ENCODE measurements at regions not wholly inside any gene's neighbourhood (a gene's known extent, or its start where the extent isn't known, plus 50 kb on each side); places are given as distances from the start of the nearest gene placed in this dataset.

DNA sequence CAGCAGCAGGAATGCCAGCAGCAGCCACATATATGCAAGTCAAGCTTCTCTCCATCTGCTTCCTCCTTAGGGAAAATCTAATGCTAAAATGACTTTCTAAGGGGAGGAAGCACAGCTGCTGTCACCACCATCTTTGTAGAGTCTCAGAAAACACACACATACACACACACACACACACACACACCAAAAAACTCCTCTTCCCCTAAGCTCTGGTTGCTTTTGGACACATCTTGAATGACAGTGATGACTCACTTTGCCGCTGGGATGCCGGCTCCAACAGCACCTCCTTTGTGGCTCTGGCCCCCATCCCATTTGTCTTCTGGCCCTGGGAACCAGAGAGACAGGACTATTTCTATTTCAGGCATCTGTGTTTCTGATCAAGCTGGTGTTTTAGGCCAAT is 124.8 kb upstream of the GOLIM4 start:
- ATAC-seq (no peak), DNase-seq (ENCODE audit: low spot score) (peak; percentile 3)
- Histone ChIP-seq H3K9me2 (ENCODE audit: insufficient read depth) (no peaks in the 10 kb centered on the region; the same call in 1 of the 2 replicates), H3K36me3 (ENCODE audit: insufficient read depth) (no peaks in the 10 kb centered on the region), H3K4me1 (ENCODE audit: insufficient read depth) (no peaks in the 10 kb centered on the region; the same call in 1 of the 2 replicates), H3F3A (replicated peaks; ENCODE audit: low read depth) (no peaks in the 10 kb centered on the region), H3K4me2 (no peak overlapping the region), H4K20me1 (replicated peaks; ENCODE audit: insufficient read depth) (no peaks in the 10 kb centered on the region), H3K27me3 (ENCODE audit: insufficient read depth) (no peaks in the 10 kb centered on the region), H3K27ac (ENCODE audit: low read depth) (no peak overlapping the region), H2AFZ (peak overlapping the region; percentile 43; the same call in 1 of the 2 replicates), H3K79me2 (replicated peaks; ENCODE audit: insufficient read depth) (no peaks in the 10 kb centered on the region), H3K4me3 (no peak overlapping the region)
- Mint-ChIP-seq H3K27me3 (ENCODE audit: insufficient read depth, low read depth, poor library complexity) (no peaks in the 10 kb centered on the region), H3K27ac (no peak overlapping the region), H3K9me3 (no peaks in the 10 kb centered on the region), H3K4me3 (no peak overlapping the region), H3K4me1 (peaks cover 20% of the 10 kb centered on the region), H3K36me3 (ENCODE audit: low read depth) (no peaks in the 10 kb centered on the region)
- TF ChIP-seq STAT1 (IDR thresholded peaks at IDR 0.05; ENCODE audit: unreplicated experiment) (no peak), ZNF114 (CRISPR knock-in tag; IDR thresholded peaks at IDR 0.05) (no peak), ZNF331 (CRISPR knock-in tag; IDR thresholded peaks at IDR 0.05; ENCODE audit: low read depth) (no peak)

- Histone ChIP-seq H3K4me3 (no peak overlapping the region), H4K20me1 (replicated peaks; ENCODE audit: insufficient read depth) (no peaks in the 10 kb centered on the region), H3K4me1 (ENCODE audit: insufficient read depth) (no peaks in the 10 kb centered on the region; the same call in 1 of the 2 replicates), H3K36me3 (ENCODE audit: insufficient read depth) (no peaks in the 10 kb centered on the region), H3K27ac (ENCODE audit: low read depth) (no peak overlapping the region), H3K79me2 (replicated peaks; ENCODE audit: insufficient read depth) (no peaks in the 10 kb centered on the region), H3K27me3 (ENCODE audit: insufficient read depth) (no peaks in the 10 kb centered on the region), H2AFZ (0 out of 2 replicates have a peak overlapping the region, but pooled peaks have one; percentile 24), H3F3A (replicated peaks; ENCODE audit: low read depth) (no peaks in the 10 kb centered on the region), H3K9me2 (ENCODE audit: insufficient read depth) (no peaks in the 10 kb centered on the region; the same call in 1 of the 2 replicates), H3K4me2 (no peak overlapping the region)
- no peak overlapping the region for H3K4me3 Mint-ChIP-seq
- H3K4me1 Mint-ChIP-seq = peaks cover 20% of the 10 kb centered on the region
- H3K27ac Mint-ChIP-seq = no peak overlapping the region
- no peaks in the 10 kb centered on the region for H3K27me3 Mint-ChIP-seq (ENCODE audit: insufficient read depth, low read depth, poor library complexity)
- H3K9me3 Mint-ChIP-seq = no peaks in the 10 kb centered on the region
- DNase-seq (ENCODE audit: low spot score) (no peak), ATAC-seq (no peak)
- no peaks in the 10 kb centered on the region for H3K36me3 Mint-ChIP-seq (ENCODE audit: low read depth)
- TF ChIP-seq ZNF114 (CRISPR knock-in tag; IDR thresholded peaks at IDR 0.05) (no peak), ZNF462 (CRISPR knock-in tag; IDR thresholded peaks at IDR 0.05) (no peak), EZH2 (IDR thresholded peaks at IDR 0.05; ENCODE audit: low read depth, unreplicated experiment) (no peak), EZH2phosphoT487 (IDR thresholded peaks at IDR 0.05; ENCODE audit: unreplicated experiment) (no peak), POLR2AphosphoS5 (IDR thresholded peaks at IDR 0.05; ENCODE audit: low read depth) (no peak), REST (IDR thresholded peaks at IDR 0.05; ENCODE audit: unreplicated experiment) (no peak), ETS1 (IDR thresholded peaks at IDR 0.05) (no peak), JUNB (IDR thresholded peaks at IDR 0.05; ENCODE audit: unreplicated experiment) (no peak), NANOG (IDR thresholded peaks at IDR 0.05; ENCODE audit: borderline replicate concordance) (no peak), STAT1 (IDR thresholded peaks at IDR 0.05; ENCODE audit: unreplicated experiment) (no peak)
These were observed 123.8 kb upstream of the GOLIM4 start for GRCh38 chr3:168219530-168219929.

Data from GM23338 (cell line).